OCI-LY3 (cell line): ENCODE measurements at regions not wholly inside any gene's neighbourhood (a gene's known extent, or its start where the extent isn't known, plus 50 kb on each side); places are given as distances from the start of the nearest gene placed in this dataset.

Experiments
- EZH2phosphoT487 ChIP-seq: fragments of 200-600 bp; shearing (Covaris generic); IDR thresholded peaks from 2 replicates; pipeline ENCODE4 v1.6.1; 2018; ENCODE audit warnings: antibody characterized with exemption, mixed run types, low read depth
- TF ChIP-seq, protein P1 (sequence below): fragments of 200-600, 300-600 bp; sonication (generic); IDR thresholded peaks from 2 replicates; pipeline ENCODE4 v1.5.1; 2014; ENCODE audit warnings: antibody characterized with exemption, low read length, low read depth

DNA sequence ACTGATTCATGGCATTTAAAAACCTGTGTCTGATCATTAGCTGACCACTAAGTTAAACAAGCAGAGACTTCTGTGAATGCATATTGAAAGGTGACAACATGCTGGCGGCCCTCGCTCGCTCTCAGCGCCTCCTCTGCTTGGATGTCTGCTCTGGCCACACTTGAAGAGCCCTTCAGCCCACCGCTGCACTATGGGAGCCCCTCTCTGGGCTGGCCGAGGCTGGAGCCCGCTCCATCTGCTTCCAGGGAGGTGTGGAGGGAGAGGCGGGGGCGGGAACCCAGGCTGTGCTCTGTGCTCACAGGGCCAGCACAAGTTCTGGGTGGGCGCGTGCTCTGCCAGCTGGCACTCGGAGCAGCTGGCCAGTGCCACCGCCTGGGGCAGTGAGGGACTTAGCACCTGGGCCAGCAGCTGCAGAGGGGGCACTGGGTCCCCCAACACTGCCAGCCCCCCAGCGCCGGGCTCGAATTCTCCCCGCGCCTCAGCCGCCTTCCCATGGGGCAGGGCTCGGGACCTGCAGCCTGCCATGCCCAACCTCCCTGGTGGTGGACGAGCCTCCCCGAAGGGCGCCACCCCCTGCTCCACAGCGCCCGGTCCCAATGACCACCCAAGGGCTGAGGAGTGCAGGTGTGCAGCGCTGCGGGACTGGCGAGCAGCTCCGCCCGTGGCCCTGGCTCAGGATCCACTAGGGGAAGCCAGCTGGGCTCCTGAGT is 252.4 kb downstream of the ZIC4 start:
- TF ChIP-seq EZH2phosphoT487 = no peak
- TF ChIP-seq, protein P1, sequence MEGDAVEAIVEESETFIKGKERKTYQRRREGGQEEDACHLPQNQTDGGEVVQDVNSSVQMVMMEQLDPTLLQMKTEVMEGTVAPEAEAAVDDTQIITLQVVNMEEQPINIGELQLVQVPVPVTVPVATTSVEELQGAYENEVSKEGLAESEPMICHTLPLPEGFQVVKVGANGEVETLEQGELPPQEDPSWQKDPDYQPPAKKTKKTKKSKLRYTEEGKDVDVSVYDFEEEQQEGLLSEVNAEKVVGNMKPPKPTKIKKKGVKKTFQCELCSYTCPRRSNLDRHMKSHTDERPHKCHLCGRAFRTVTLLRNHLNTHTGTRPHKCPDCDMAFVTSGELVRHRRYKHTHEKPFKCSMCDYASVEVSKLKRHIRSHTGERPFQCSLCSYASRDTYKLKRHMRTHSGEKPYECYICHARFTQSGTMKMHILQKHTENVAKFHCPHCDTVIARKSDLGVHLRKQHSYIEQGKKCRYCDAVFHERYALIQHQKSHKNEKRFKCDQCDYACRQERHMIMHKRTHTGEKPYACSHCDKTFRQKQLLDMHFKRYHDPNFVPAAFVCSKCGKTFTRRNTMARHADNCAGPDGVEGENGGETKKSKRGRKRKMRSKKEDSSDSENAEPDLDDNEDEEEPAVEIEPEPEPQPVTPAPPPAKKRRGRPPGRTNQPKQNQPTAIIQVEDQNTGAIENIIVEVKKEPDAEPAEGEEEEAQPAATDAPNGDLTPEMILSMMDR = no peak
